GM21360 (cell line): ENCODE measurements at regions not wholly inside any gene's neighbourhood (a gene's known extent, or its start where the extent isn't known, plus 50 kb on each side); places are given as distances from the start of the nearest gene placed in this dataset.

Experiments
- ATAC-seq: cut with Tn5 transposase; IDR thresholded peaks from one replicate; pipeline ENCODE4 v1.9.1; 2021; ENCODE audit warnings: mild to moderate bottlenecking, moderate library complexity; ENCODE audit not compliant: unreplicated experiment

GRCh38 chr2:177340158-177340557, 52.4 kb upstream of the AGPS start:
- no peak for ATAC-seq

DNA sequence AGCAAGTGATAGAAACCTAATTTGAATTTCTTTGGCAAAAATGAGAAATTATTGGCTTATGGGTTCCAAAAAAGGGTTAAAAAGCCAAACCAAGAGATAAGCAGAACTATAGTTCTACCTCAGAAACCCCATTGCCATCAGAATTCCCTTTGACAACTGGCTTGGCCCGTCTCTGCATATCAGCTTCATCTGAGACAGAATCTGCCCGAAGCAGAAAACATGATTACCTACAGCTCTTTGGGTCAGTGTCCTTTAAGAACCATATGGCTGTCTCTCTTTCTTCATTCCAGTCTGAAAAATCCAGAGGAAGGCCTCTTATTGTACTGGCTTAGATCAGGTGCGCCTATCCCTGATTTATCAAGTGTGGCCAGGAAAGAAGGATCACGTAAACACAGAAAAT, 49.8 kb upstream of the AGPS start:
- no peak for ATAC-seq
